SK-N-SH treated with all-trans-retinoic acid at 6 μM for 48 hours (cell line): ENCODE measurements at regions not wholly inside any gene's neighbourhood (a gene's known extent, or its start where the extent isn't known, plus 50 kb on each side); places are given as distances from the start of the nearest gene placed in this dataset.

Experiments used
- GLIS3 ChIP-seq: fragments of 250-450 bp; sonication (Bioruptor Pico); IDR thresholded peaks from 2 replicates; pipeline ENCODE4 v1.5.0; 2020; ENCODE audit warnings: mild to moderate bottlenecking, moderate library complexity
- ZFP3 ChIP-seq: fragments of 250-450 bp; sonication (Bioruptor Pico); IDR thresholded peaks from 2 replicates; pipeline ENCODE4 v1.5.0; 2020; ENCODE audit warnings: mild to moderate bottlenecking, moderate library complexity
- ZFP30 ChIP-seq: fragments of 450-650 bp; formaldehyde crosslinking; IDR thresholded peaks from 2 replicates; pipeline ENCODE4 v1.5.0; 2022; ENCODE audit warnings: mild to moderate bottlenecking, moderate library complexity

DNA sequence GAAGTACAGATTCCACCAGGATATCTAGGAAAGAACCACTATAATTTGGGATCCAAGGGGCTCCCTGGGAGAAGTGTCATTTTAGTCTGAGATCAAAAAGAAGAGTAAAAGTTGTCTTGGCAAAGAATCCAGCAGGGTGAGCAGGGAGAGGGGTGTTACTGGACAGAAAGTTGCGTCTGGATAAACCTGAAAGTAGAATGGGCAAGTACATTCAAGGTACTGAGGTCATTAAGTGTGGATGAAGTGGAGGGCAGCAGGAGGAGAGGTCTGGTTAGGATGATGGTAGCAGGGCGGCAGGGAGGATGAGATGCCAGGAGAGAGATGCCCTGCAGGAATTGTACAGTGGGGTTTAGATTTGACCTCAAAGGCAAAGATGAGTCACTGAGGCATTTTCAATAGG, 253.3 kb downstream of the KLF13 start:
- no peak for TF ChIP-seq ZFP3 (CRISPR knock-in tag)
- TF ChIP-seq ZFP30 (CRISPR knock-in tag) = no peak
- no peak for TF ChIP-seq GLIS3 (CRISPR knock-in tag)
